Body of pancreas (tissue), 4 donors: ENCODE measurements at regions not wholly inside any gene's neighbourhood (a gene's known extent, or its start where the extent isn't known, plus 50 kb on each side); places are given as distances from the start of the nearest gene placed in this dataset.

Source experiments
- CTCF ChIP-seq, 7 experiments: fragments of 450-650 bp in 4 of 7; fragments of 200-600 bp in 3 of 7; sonication (generic) in 3 of 7; IDR thresholded peaks; one replicate each; pipeline ENCODE4 v1.5.1; 2016 to 2019; ENCODE audit warnings: antibody characterized with exemption in 7 of 7
- POLR2A ChIP-seq, 3 donors: fragments of 450-650 bp; IDR thresholded peaks; one replicate each; pipeline ENCODE4 v1.6.1; 2016; ENCODE audit warnings: antibody characterized with exemption in 3 of 3, mild to moderate bottlenecking in 2 of 3

GRCh38 chr4:11532138-11532537 lies 103.4 kb upstream of the HS3ST1 start:
- TF ChIP-seq POLR2A (IDR thresholded peaks at IDR 0.05) (no peak), CTCF (IDR thresholded peaks at IDR 0.05) (no peak)
